HG03159 (cell line): ENCODE measurements at regions not wholly inside any gene's neighbourhood (a gene's known extent, or its start where the extent isn't known, plus 50 kb on each side); places are given as distances from the start of the nearest gene placed in this dataset.
"Not testable (repeated sequence)": the region's sequence is repeated elsewhere in the genome, so short reads cannot be mapped to it uniquely, and the experiment has no call there.

Experiments
- ATAC-seq: cut with Tn5 transposase; IDR thresholded peaks from one replicate; pipeline ENCODE4 v1.9.1; 2021; ENCODE audit warnings: mild to moderate bottlenecking, moderate library complexity; ENCODE audit not compliant: unreplicated experiment

GRCh38 chr4:131810565-131810964, 1338.5 kb upstream of the PCDH10 start:
- not testable (repeated sequence) for ATAC-seq
